GM23248 (cell line): ENCODE measurements at regions not wholly inside any gene's neighbourhood (a gene's known extent, or its start where the extent isn't known, plus 50 kb on each side); places are given as distances from the start of the nearest gene placed in this dataset.

Experiments
- DNase-seq: peaks from one replicate; pipeline ENCODE4 v3.0.0-alpha.2; 2015
- H2AFZ ChIP-seq: fragments of 200-600 bp; sonication (generic); 2 replicates; pipeline ENCODE4 v1.6.1; 2016; ENCODE audit warnings: antibody characterized with exemption
- H3F3A ChIP-seq: fragments of 200-600 bp; sonication (generic); 2 replicates; pipeline ENCODE4 v1.6.1; 2016; ENCODE audit warnings: mild to moderate bottlenecking, antibody characterized with exemption, mixed run types; ENCODE audit not compliant: insufficient read depth
- H3K27ac ChIP-seq: fragments of 200-600 bp; sonication (generic); 2 replicates; pipeline ENCODE4 v1.5.1; 2016; ENCODE audit warnings: mild to moderate bottlenecking
- H3K27me3 ChIP-seq: fragments of 200-600 bp; sonication (generic); replicated peaks from 2 replicates; pipeline ENCODE4 v1.6.1; 2016; ENCODE audit warnings: mild to moderate bottlenecking; ENCODE audit not compliant: insufficient read depth
- H3K36me3 ChIP-seq: fragments of 200-600 bp; sonication (generic); 2 replicates; pipeline ENCODE4 v1.6.1; 2016; ENCODE audit warnings: low read depth, mild to moderate bottlenecking
- H3K4me1 ChIP-seq: fragments of 200-600 bp; sonication (generic); 2 replicates; pipeline ENCODE4 v1.6.1; 2016; ENCODE audit warnings: mild to moderate bottlenecking; ENCODE audit not compliant: insufficient read depth
- H3K4me2 ChIP-seq: fragments of 200-600 bp; sonication (generic); one replicate; pipeline ENCODE4 v1.6.1; 2016; ENCODE audit warnings: mild to moderate bottlenecking; ENCODE audit not compliant: unreplicated experiment
- H3K4me3 ChIP-seq: fragments of 200-600 bp; sonication (generic); 2 replicates; pipeline ENCODE4 v1.5.1; 2016; ENCODE audit warnings: mild to moderate bottlenecking
- H3K79me2 ChIP-seq: fragments of 200-600 bp; sonication (generic); 2 replicates; pipeline ENCODE4 v1.6.1; 2016; ENCODE audit warnings: mild to moderate bottlenecking; ENCODE audit not compliant: insufficient read depth
- H3K9ac ChIP-seq: fragments of 200-600 bp; sonication (generic); 2 replicates; pipeline ENCODE4 v1.6.1; 2016; ENCODE audit warnings: mild to moderate bottlenecking
- H3K9me2 ChIP-seq: fragments of 200-600 bp; sonication (generic); 2 replicates; pipeline ENCODE4 v1.6.1; 2016; ENCODE audit warnings: mixed run types, mild to moderate bottlenecking, moderate library complexity; ENCODE audit not compliant: insufficient read depth
- H3K9me3 ChIP-seq: fragments of 200-600 bp; sonication (generic); one replicate; pipeline ENCODE4 v1.6.1; 2017; ENCODE audit warnings: low read depth
- H4K20me1 ChIP-seq: fragments of 200-600 bp; sonication (generic); 2 replicates; pipeline ENCODE4 v1.6.0; 2016; ENCODE audit not compliant: insufficient read depth
- EZH2 ChIP-seq: fragments of 200-600 bp; sonication (generic); IDR thresholded peaks from 2 replicates; pipeline ENCODE4 v1.6.1; 2018; ENCODE audit warnings: antibody characterized with exemption, mild to moderate bottlenecking; ENCODE audit not compliant: insufficient read depth, poor library complexity, severe bottlenecking
- EZH2phosphoT487 ChIP-seq: fragments of 200-600 bp; sonication (generic); IDR thresholded peaks from 2 replicates; pipeline ENCODE4 v1.6.1; 2018; ENCODE audit warnings: antibody characterized with exemption, moderate library complexity, mild to moderate bottlenecking, low read depth; ENCODE audit not compliant: insufficient read depth
- WGBS, 2 experiments: methylation state at CpG; one replicate each; pipeline ENCODE4 v1.1.6; 2015 to 2017; ENCODE audit warnings: low lambda C conversion rate in 2 of 2, low coverage in 1 of 2; ENCODE audit errors: missing lambda C conversion rate in 2 of 2; 5-methylcytosine and 5-hydroxymethylcytosine counted together
- in situ Hi-C: fragments of 300-500 bp; cut with MboI; formaldehyde crosslinking; loops from 2 replicates; pipeline ENCODE4 v1.15.0; 2020

DNA sequence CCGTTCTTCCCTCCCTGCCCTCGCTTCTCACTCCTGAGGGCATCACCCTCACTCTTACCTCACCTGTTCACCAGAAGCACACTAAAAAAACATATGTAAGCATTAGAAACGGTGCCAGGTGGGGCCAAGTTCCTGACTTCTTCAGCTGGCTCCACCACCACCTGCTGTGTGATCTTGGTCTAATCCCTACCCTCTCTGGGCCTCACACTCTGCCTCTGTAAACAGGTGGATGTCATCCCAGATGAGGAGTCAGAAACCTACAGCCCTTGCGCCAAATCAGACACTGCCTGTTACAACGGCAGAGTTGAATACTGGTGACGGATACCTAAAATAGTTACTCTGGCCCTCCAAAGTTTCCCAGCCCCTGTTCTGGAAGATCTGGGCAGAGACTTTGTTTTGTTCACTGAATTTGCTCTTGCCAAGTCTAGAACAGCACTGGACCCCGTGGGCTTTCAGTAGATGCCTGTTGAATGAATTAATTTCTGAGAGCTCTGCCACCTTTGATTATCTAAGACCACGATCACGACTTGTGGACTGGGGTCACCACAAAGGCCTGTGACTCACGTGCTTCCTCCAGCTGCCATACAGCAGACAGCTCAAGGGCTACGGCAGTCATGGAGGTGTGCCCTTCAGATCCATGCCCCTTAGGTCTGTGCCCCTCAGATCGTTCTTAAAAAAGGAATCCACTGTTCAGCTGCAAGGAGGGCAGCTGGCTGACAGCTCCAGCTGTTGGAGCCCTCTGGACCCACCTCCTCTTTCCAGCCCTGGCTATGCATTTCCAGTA, 71.9 kb downstream of the GSC start:
- Histone ChIP-seq H3F3A (no peaks in the 10 kb centered on the region), H3K9me2 (no peaks in the 10 kb centered on the region), H3K27me3 (no peaks in the 10 kb centered on the region), H3K9ac (no peak overlapping the region), H3K4me3 (no peak overlapping the region), H4K20me1 (no peaks in the 10 kb centered on the region), H3K79me2 (no peaks in the 10 kb centered on the region), H3K4me1 (no peaks in the 10 kb centered on the region), H2AFZ (no peak overlapping the region), H3K36me3 (no peaks in the 10 kb centered on the region), H3K9me3 (no peaks in the 10 kb centered on the region), H3K4me2 (no peak overlapping the region), H3K27ac (no peak overlapping the region)
- DNase-seq = no peak
- in situ Hi-C loops = loop anchor here (10.0 kb wide), 1 partner anchor 397 kb away; no protein-coding TSS in a partner anchor
- WGBS, 2 experiments = 67 to 68% methylated on average over 12 of the region's 12 CpGs
- no peak for TF ChIP-seq EZH2
- no peak for TF ChIP-seq EZH2phosphoT487

DNA sequence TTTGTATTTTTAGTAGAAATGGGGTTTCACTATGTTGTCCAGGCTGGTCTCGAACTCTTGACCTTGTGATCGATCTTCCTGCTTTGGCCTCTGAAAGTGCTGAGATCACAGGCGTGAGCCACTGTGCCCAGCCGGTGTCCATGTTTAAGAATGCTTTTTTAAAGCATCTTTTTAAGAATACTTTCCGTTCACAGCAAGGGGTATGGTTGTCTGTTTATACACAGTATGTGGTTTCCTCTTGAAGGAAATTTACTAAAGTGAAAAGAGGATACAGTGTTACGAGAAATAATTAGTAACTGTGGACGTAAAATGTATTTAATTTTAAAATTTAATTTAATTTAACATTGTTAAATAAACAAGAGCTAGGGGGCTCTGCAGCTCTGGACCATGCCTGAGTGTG, 73.4 kb downstream of the GSC start:
- no peak for DNase-seq
- Histone ChIP-seq H3F3A (no peaks in the 10 kb centered on the region), H2AFZ (no peak overlapping the region), H3K9me2 (no peaks in the 10 kb centered on the region), H3K4me1 (no peaks in the 10 kb centered on the region), H3K4me3 (no peak overlapping the region), H3K27me3 (no peaks in the 10 kb centered on the region), H3K9me3 (no peaks in the 10 kb centered on the region), H3K79me2 (no peaks in the 10 kb centered on the region), H3K36me3 (no peaks in the 10 kb centered on the region), H3K27ac (no peak overlapping the region), H3K9ac (no peak overlapping the region), H4K20me1 (no peaks in the 10 kb centered on the region), H3K4me2 (no peak overlapping the region)
- TF ChIP-seq EZH2phosphoT487 (no peak), EZH2 (no peak)
- WGBS, 2 experiments = 88 to 90% methylated on average over 7 of the region's 7 CpGs
- in situ Hi-C loops = loop anchor here (10.0 kb wide), 1 partner anchor 398 kb away; no protein-coding TSS in a partner anchor

DNA sequence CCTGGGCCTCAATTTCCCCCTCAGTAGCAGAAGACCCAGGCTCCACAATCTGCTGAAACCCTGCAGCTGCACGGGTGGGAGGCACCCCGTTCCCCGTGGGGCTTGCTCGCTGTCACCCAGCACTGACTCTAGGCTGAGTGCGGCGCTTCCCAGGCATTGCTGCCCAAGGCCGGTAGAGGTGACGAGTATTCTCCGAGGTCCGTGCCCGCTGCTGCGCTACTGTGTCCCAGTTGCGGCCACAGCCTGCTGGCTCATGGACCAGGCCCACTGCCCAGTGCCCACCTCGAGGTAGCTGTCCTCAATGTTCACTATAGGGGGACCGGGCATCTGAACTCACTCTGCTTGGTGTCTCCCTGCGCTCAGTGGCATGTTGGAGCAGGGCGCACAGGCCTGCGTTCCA, 74.7 kb downstream of the GSC start:
- Histone ChIP-seq H3K36me3 (no peaks in the 10 kb centered on the region), H4K20me1 (no peaks in the 10 kb centered on the region), H3K27me3 (no peaks in the 10 kb centered on the region), H3K4me1 (no peaks in the 10 kb centered on the region), H3K4me3 (no peak overlapping the region), H3K9me3 (no peaks in the 10 kb centered on the region), H3K27ac (no peak overlapping the region), H3K9ac (no peak overlapping the region), H2AFZ (no peak overlapping the region), H3K9me2 (no peaks in the 10 kb centered on the region), H3K4me2 (no peak overlapping the region), H3F3A (no peaks in the 10 kb centered on the region), H3K79me2 (no peaks in the 10 kb centered on the region)
- TF ChIP-seq EZH2 (no peak), EZH2phosphoT487 (no peak)
- no peak for DNase-seq
- in situ Hi-C loops = loop anchor here (10.0 kb wide), 1 partner anchor 400 kb away; no protein-coding TSS in a partner anchor
- 77 to 81% methylated on average over 17 to 18 of the region's 18 CpGs for WGBS, 2 experiments

DNA sequence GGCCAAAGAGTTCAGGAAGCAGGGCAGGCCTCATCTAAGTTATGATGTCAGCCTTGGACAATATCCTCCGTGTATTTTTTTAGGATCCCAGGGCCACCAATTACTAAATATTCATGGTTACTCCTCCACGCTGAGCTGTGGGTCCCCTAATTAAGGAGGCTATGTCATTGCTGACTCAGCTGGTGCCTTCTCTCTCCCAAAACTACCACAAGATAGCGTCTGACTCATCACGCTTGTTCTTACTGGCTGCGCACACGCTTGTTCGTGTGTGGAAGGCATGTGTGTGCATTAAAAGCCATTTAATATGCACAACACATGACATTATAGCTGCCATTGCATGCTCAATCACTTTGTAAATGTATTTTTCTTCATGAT, 78.3 kb downstream of the GSC start:
- TF ChIP-seq EZH2phosphoT487 (no peak), EZH2 (no peak)
- no peaks in the 10 kb centered on the region for H3K9me3 ChIP-seq
- H3F3A ChIP-seq = no peaks in the 10 kb centered on the region
- no peak overlapping the region for H3K9ac ChIP-seq
- DNase-seq = peak; percentile 20
- H2AFZ ChIP-seq = no peak overlapping the region
- 69% methylated on average over 7 of the region's 7 CpGs for WGBS, 2 experiments
- H4K20me1 ChIP-seq = no peaks in the 10 kb centered on the region
- in situ Hi-C loops = loop anchor here (10.0 kb wide), 1 partner anchor 403 kb away; no protein-coding TSS in a partner anchor
- H3K36me3 ChIP-seq = no peaks in the 10 kb centered on the region
- H3K9me2 ChIP-seq = no peaks in the 10 kb centered on the region
- H3K27ac ChIP-seq = no peak overlapping the region
- H3K27me3 ChIP-seq = no peaks in the 10 kb centered on the region
- H3K4me2 ChIP-seq = no peak overlapping the region
- no peaks in the 10 kb centered on the region for H3K4me1 ChIP-seq
- no peak overlapping the region for H3K4me3 ChIP-seq
- no peaks in the 10 kb centered on the region for H3K79me2 ChIP-seq
